Astrocyte of the spinal cord (primary cell): ENCODE measurements at regions not wholly inside any gene's neighbourhood (a gene's known extent, or its start where the extent isn't known, plus 50 kb on each side); places are given as distances from the start of the nearest gene placed in this dataset.

ENCODE experiments used
- DNase-seq: peaks from one replicate; pipeline ENCODE4 v3.0.0; 2011; ENCODE audit warnings: low read depth, low spot score
- H3K4me3 ChIP-seq: 2 replicates; pipeline ENCODE4 v1.5.1; 2011; ENCODE audit warnings: low read depth, mild to moderate bottlenecking, low read length, moderate library complexity
- in situ Hi-C: cut with HindIII; loops from 2 replicates; pipeline ENCODE4 v1.10.0; 2017; ENCODE audit warnings: low sequenced_read_pairs
- TF ChIP-seq, protein P1 (sequence below): IDR thresholded peaks from 2 replicates; pipeline ENCODE4 v1.5.1; 2012; ENCODE audit warnings: low read depth, mild to moderate bottlenecking, low read length, inconsistent platforms

DNA sequence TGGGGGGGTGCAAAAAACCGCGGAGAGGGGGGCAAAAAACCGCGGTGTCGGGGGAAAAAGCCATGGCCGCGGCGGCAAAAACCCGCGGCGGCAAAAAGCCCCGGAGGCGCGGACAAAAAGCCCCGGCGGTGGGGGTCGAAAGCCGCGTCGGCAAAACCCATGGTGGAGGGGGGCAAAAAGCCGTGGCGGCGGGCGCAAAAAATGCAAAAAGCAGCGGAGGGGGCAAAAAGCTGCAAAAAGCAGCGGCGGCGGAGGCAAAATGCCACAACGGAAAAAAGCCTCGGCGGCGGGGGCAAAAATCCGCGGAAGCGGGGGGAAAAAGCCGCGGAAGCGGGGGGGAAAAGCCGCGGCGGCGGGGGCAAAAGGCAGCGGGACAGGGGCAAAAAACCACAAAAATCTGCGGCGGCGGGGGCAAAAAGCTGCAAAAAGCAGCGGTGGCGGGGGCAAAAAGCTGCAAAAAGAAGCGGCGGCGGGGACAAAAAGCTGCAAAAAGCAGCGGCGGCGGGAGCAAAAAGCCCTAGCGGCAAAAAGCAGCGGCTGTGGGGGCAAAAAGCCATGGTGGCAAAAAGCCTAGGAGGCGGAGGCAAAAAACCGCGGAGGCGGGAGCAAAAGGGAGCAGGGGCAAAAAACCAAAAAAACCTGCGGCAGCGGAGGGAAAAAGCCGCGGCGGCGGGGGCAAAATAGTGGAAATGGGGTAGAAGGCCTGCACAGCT lies 418.9 kb downstream of the ZNF716 start:
- TF ChIP-seq, protein P1, sequence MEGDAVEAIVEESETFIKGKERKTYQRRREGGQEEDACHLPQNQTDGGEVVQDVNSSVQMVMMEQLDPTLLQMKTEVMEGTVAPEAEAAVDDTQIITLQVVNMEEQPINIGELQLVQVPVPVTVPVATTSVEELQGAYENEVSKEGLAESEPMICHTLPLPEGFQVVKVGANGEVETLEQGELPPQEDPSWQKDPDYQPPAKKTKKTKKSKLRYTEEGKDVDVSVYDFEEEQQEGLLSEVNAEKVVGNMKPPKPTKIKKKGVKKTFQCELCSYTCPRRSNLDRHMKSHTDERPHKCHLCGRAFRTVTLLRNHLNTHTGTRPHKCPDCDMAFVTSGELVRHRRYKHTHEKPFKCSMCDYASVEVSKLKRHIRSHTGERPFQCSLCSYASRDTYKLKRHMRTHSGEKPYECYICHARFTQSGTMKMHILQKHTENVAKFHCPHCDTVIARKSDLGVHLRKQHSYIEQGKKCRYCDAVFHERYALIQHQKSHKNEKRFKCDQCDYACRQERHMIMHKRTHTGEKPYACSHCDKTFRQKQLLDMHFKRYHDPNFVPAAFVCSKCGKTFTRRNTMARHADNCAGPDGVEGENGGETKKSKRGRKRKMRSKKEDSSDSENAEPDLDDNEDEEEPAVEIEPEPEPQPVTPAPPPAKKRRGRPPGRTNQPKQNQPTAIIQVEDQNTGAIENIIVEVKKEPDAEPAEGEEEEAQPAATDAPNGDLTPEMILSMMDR: no peak
- H3K4me3 ChIP-seq: peak overlapping the region; percentile 33
- DNase-seq: no peak
- in situ Hi-C loops: no loop called here
